Panc1 (cell line): ENCODE measurements at regions not wholly inside any gene's neighbourhood (a gene's known extent, or its start where the extent isn't known, plus 50 kb on each side); places are given as distances from the start of the nearest gene placed in this dataset.

Source experiments
- ATAC-seq: fragments of 200-7000 bp; cut with Tn5 transposase; 2 replicates; pipeline ENCODE4 v1.9.1; 2020; ENCODE audit warnings: mild to moderate bottlenecking, moderate library complexity
- BruUV-seq: library from RNA; stranded (reverse); fragments of 400-500 nt; replicated peaks from 2 replicates; lab custom pipeline; 2021; lab: Mats Ljungman, UMichigan
- CTCF ChIA-PET: fragments of 300-600 bp; sonication (Branson Sonifier 250); formaldehyde crosslinking; loops from one replicate; lab custom pipeline; 2022; ENCODE audit warnings: antibody characterized with exemption; lab: Charles Lee
- POLR2A ChIA-PET: fragments of 300-600 bp; sonication (Branson Sonifier 250); formaldehyde crosslinking; loops from one replicate; lab custom pipeline; 2022; ENCODE audit warnings: antibody characterized with exemption; lab: Charles Lee
- DNase-seq: peaks from one replicate; pipeline ENCODE4 v3.0.0-alpha.2; 2010; ENCODE audit warnings: low read depth, low spot score
- H3K27ac ChIP-seq: 2 replicates; pipeline ENCODE4 v1.5.1; 2011; ENCODE audit warnings: mild to moderate bottlenecking, low read length, inconsistent platforms
- H3K27me3 ChIP-seq: fragments of 200-500 bp; sonication (Bioruptor generic); 2 replicates; pipeline ENCODE4 v1.6.0; 2014; ENCODE audit warnings: low read length, inconsistent platforms; ENCODE audit not compliant: control insufficient read depth, insufficient read depth
- H3K36me3 ChIP-seq: fragments of 200-500 bp; sonication (Bioruptor generic); 2 replicates; pipeline ENCODE4 v1.5.1; 2014; ENCODE audit warnings: inconsistent platforms, mild to moderate bottlenecking, low read length, moderate library complexity; ENCODE audit not compliant: control insufficient read depth, insufficient read depth
- H3K4me1 ChIP-seq: 2 replicates; pipeline ENCODE4 v1.5.1; 2011; ENCODE audit warnings: inconsistent platforms, mild to moderate bottlenecking, low read length, moderate library complexity; ENCODE audit not compliant: control insufficient read depth, insufficient read depth
- H3K4me3 ChIP-seq, 2 experiments: 2 replicates each; pipeline ENCODE4 v1.5.1; 2011 to 2012; ENCODE audit warnings: low read depth in 2 of 2, low read length in 2 of 2, mild to moderate bottlenecking in 2 of 2, inconsistent platforms in 1 of 2, moderate library complexity in 1 of 2
- H3K9me3 ChIP-seq: fragments of 200-500 bp; sonication (Bioruptor generic); 2 replicates; pipeline ENCODE4 v1.5.1; 2014; ENCODE audit warnings: low read depth, mild to moderate bottlenecking, inconsistent platforms, low read length, moderate library complexity; ENCODE audit not compliant: control insufficient read depth, insufficient read depth
- POLR2AphosphoS5 ChIP-seq: IDR thresholded peaks from 2 replicates; pipeline ENCODE4 v1.6.1; 2012; ENCODE audit warnings: mild to moderate bottlenecking, low read depth, low read length, moderate library complexity
- SIN3A ChIP-seq: IDR thresholded peaks from 2 replicates; pipeline ENCODE4 v1.6.1; 2012; ENCODE audit warnings: low read depth, mild to moderate bottlenecking, low read length, moderate library complexity, borderline replicate concordance; ENCODE audit not compliant: insufficient read depth
- TCF7L2 ChIP-seq: IDR thresholded peaks from 2 replicates; pipeline ENCODE4 v1.6.1; 2011; ENCODE audit warnings: mild to moderate bottlenecking, low read depth, low read length, inconsistent platforms
- in situ Hi-C: cut with HindIII; loops from 2 replicates; pipeline ENCODE4 v1.10.0; 2016; ENCODE audit warnings: low sequenced_read_pairs, low pct_unique_long_range_greater_than_20kb
- intact Hi-C: fragments of 100-400 bp; cut with micrococcal nuclease; formaldehyde crosslinking; loops from one replicate; pipeline ENCODE4 v1.10.0; 2022; ENCODE audit not compliant: unreplicated experiment
- TF ChIP-seq, protein P1 (sequence below), 2 experiments: IDR thresholded peaks; 2 replicates each; pipeline ENCODE4 v1.6.1; 2011 to 2012; ENCODE audit warnings: low read depth in 2 of 2, control low read depth in 1 of 2, low read length in 1 of 2, mild to moderate bottlenecking in 1 of 2, moderate library complexity in 1 of 2; ENCODE audit not compliant: insufficient read depth in 1 of 2
- TF ChIP-seq, protein P2 (sequence below): fragments of 450-650 bp; IDR thresholded peaks from 2 replicates; pipeline ENCODE4 v1.5.1; 2017; ENCODE audit warnings: mild to moderate bottlenecking

DNA sequence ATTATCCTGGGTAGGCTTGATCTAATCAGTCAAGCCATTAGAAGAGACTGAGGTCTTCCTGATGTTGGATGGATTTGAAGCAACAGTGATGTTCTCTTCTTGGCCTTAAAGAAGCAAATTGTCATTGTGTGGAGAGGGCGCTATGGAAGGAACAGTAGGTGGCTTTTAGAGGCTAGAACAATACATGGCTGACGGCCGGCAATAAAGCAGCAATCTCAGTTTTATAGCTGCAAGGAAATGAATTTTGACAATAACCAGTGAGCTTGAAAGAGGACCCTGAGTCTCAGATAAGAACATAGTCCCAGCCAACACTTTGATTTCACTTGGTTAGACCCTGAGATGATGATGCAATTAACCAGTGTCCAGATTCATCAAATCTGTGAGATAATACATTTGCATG is 302.1 kb downstream of the NSUN3 start:
- TF ChIP-seq, protein P1, sequence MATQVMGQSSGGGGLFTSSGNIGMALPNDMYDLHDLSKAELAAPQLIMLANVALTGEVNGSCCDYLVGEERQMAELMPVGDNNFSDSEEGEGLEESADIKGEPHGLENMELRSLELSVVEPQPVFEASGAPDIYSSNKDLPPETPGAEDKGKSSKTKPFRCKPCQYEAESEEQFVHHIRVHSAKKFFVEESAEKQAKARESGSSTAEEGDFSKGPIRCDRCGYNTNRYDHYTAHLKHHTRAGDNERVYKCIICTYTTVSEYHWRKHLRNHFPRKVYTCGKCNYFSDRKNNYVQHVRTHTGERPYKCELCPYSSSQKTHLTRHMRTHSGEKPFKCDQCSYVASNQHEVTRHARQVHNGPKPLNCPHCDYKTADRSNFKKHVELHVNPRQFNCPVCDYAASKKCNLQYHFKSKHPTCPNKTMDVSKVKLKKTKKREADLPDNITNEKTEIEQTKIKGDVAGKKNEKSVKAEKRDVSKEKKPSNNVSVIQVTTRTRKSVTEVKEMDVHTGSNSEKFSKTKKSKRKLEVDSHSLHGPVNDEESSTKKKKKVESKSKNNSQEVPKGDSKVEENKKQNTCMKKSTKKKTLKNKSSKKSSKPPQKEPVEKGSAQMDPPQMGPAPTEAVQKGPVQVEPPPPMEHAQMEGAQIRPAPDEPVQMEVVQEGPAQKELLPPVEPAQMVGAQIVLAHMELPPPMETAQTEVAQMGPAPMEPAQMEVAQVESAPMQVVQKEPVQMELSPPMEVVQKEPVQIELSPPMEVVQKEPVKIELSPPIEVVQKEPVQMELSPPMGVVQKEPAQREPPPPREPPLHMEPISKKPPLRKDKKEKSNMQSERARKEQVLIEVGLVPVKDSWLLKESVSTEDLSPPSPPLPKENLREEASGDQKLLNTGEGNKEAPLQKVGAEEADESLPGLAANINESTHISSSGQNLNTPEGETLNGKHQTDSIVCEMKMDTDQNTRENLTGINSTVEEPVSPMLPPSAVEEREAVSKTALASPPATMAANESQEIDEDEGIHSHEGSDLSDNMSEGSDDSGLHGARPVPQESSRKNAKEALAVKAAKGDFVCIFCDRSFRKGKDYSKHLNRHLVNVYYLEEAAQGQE (IDR thresholded peaks at IDR 0.05; ENCODE audit: insufficient read depth in 1 of 2, low read depth in 2 of 2, low read length in 1 of 2), result no peak
- no peak for TF ChIP-seq TCF7L2
- TF ChIP-seq POLR2AphosphoS5, result no peak
- TF ChIP-seq SIN3A, result no peak
- TF ChIP-seq, protein P2, sequence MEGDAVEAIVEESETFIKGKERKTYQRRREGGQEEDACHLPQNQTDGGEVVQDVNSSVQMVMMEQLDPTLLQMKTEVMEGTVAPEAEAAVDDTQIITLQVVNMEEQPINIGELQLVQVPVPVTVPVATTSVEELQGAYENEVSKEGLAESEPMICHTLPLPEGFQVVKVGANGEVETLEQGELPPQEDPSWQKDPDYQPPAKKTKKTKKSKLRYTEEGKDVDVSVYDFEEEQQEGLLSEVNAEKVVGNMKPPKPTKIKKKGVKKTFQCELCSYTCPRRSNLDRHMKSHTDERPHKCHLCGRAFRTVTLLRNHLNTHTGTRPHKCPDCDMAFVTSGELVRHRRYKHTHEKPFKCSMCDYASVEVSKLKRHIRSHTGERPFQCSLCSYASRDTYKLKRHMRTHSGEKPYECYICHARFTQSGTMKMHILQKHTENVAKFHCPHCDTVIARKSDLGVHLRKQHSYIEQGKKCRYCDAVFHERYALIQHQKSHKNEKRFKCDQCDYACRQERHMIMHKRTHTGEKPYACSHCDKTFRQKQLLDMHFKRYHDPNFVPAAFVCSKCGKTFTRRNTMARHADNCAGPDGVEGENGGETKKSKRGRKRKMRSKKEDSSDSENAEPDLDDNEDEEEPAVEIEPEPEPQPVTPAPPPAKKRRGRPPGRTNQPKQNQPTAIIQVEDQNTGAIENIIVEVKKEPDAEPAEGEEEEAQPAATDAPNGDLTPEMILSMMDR, result no peak
- DNase-seq, result no peak
- Histone ChIP-seq H3K9me3 (no peaks in the 10 kb centered on the region), H3K36me3 (no peaks in the 10 kb centered on the region), H3K27me3 (no peaks in the 10 kb centered on the region), H3K4me1 (no peaks in the 10 kb centered on the region), H3K4me3 (no peak overlapping the region), H3K27ac (no peak overlapping the region)
- no peak for ATAC-seq
- intact Hi-C loops, result no loop called here
- BruUV-seq, result no TSS peak
- CTCF ChIA-PET, result no interaction called here
- in situ Hi-C loops, result no loop called here
- POLR2A ChIA-PET, result no interaction called here

DNA sequence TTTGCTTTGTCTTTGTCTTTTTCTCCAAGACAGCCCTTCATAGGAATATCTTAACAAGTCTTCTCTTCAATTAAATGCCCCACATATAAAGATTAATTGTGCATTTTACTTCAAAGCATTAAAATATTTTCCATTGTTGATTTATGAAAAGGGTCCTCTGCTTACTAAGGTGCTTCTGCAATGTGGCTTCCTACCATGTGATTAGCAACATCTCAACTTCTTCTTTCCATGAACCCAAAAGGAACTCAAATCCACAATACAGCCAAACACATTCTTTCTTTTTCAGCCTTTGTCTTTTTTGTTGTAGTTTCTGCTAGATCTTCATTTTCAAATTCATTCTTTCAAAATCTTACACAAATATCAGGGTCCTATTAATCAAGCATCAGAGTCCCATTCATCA is 309.2 kb downstream of the NSUN3 start:
- CTCF ChIA-PET, result no interaction called here
- no peak for DNase-seq
- intact Hi-C loops, result no loop called here

More for the DNA sequence above, 309.2 kb downstream of the NSUN3 start:
- Histone ChIP-seq H3K4me3 (no peak overlapping the region), H3K9me3 (no peaks in the 10 kb centered on the region), H3K4me1 (no peaks in the 10 kb centered on the region), H3K36me3 (no peaks in the 10 kb centered on the region), H3K27ac (no peak overlapping the region), H3K27me3 (no peaks in the 10 kb centered on the region)
- POLR2A ChIA-PET, result interaction anchor here (0.7 kb wide), 1 partner anchor 1391 kb away, joined by 4 read pairs; no protein-coding TSS in a partner anchor
- no peak for ATAC-seq
- no peak for TF ChIP-seq TCF7L2
- TF ChIP-seq, protein P1 (IDR thresholded peaks at IDR 0.05; ENCODE audit: insufficient read depth in 1 of 2, low read depth in 2 of 2, low read length in 1 of 2), result no peak
- in situ Hi-C loops, result no loop called here
- BruUV-seq, result no TSS peak
